IPS-20b (cell line): ENCODE measurements at regions not wholly inside any gene's neighbourhood (a gene's known extent, or its start where the extent isn't known, plus 50 kb on each side); places are given as distances from the start of the nearest gene placed in this dataset.

Experiments
- H3K27ac ChIP-seq: one replicate; pipeline ENCODE4 v1.5.1; 2013; ENCODE audit warnings: low read length
- H3K27me3 ChIP-seq: 2 replicates; pipeline ENCODE4 v1.6.1; 2013; ENCODE audit warnings: mild to moderate bottlenecking, low read length, inconsistent platforms; ENCODE audit not compliant: insufficient read depth
- H3K36me3 ChIP-seq: 2 replicates; pipeline ENCODE4 v1.6.1; 2013; ENCODE audit warnings: low read depth, mild to moderate bottlenecking, inconsistent platforms, low read length, moderate library complexity; ENCODE audit not compliant: insufficient read depth
- H3K4me1 ChIP-seq: 2 replicates; pipeline ENCODE4 v1.6.1; 2013; ENCODE audit warnings: mild to moderate bottlenecking, control low read depth, inconsistent platforms, low read length, moderate library complexity; ENCODE audit not compliant: insufficient read depth
- H3K4me3 ChIP-seq: 2 replicates; pipeline ENCODE4 v1.5.1; 2013; ENCODE audit warnings: mild to moderate bottlenecking, low read length, inconsistent platforms
- H3K9ac ChIP-seq: 2 replicates; pipeline ENCODE4 v1.6.1; 2013; ENCODE audit warnings: low read depth, mild to moderate bottlenecking, inconsistent platforms, low read length, moderate library complexity
- H3K9me3 ChIP-seq: 2 replicates; pipeline ENCODE4 v1.6.1; 2013; ENCODE audit warnings: mild to moderate bottlenecking, low read depth, low read length, inconsistent platforms; ENCODE audit not compliant: insufficient read depth

GRCh38 chr12:13794706-13795105 is 186.7 kb downstream of the GRIN2B start:
- H3K36me3 ChIP-seq = no peaks in the 10 kb centered on the region
- H3K27ac ChIP-seq = no peak overlapping the region
- no peaks in the 10 kb centered on the region for H3K9me3 ChIP-seq
- no peaks in the 10 kb centered on the region for H3K27me3 ChIP-seq
- H3K4me3 ChIP-seq = no peak overlapping the region
- H3K9ac ChIP-seq = no peak overlapping the region
- peaks cover 20% of the 10 kb centered on the region for H3K4me1 ChIP-seq

GRCh38 chr12:13790317-13790716 is 191.1 kb downstream of the GRIN2B start:
- Histone ChIP-seq H3K27me3 (no peaks in the 10 kb centered on the region), H3K36me3 (no peaks in the 10 kb centered on the region), H3K27ac (no peak overlapping the region), H3K9ac (no peak overlapping the region), H3K9me3 (no peaks in the 10 kb centered on the region), H3K4me1 (0 out of 2 replicates have a peak, but pooled peaks cover 5% of the 10 kb centered on the region), H3K4me3 (no peak overlapping the region)

- H3K9ac ChIP-seq = no peak overlapping the region
- no peak overlapping the region for H3K27ac ChIP-seq
- no peaks in the 10 kb centered on the region for H3K36me3 ChIP-seq
- H3K27me3 ChIP-seq = no peaks in the 10 kb centered on the region
- no peaks in the 10 kb centered on the region for H3K9me3 ChIP-seq
- H3K4me1 ChIP-seq = 0 out of 2 replicates have a peak, but pooled peaks cover 5% of the 10 kb centered on the region
- H3K4me3 ChIP-seq = no peak overlapping the region
Observed at GRCh38 chr12:13788626-13789025, 192.8 kb downstream of the GRIN2B start.

GRCh38 chr12:13786646-13787045 is 194.8 kb downstream of the GRIN2B start:
- Histone ChIP-seq H3K36me3 (no peaks in the 10 kb centered on the region), H3K27me3 (no peaks in the 10 kb centered on the region), H3K4me3 (peak overlapping the region; percentile 36; the same call in 1 of the 2 replicates), H3K4me1 (0 out of 2 replicates have a peak, but pooled peaks cover 5% of the 10 kb centered on the region), H3K27ac (no peak overlapping the region), H3K9me3 (no peaks in the 10 kb centered on the region), H3K9ac (peak overlapping the region; percentile 50; the same call in 1 of the 2 replicates)

GRCh38 chr12:13784504-13784903 is 196.9 kb downstream of the GRIN2B start:
- H3K4me1 ChIP-seq = 0 out of 2 replicates have a peak, but pooled peaks cover 5% of the 10 kb centered on the region
- no peak overlapping the region for H3K9ac ChIP-seq
- H3K27me3 ChIP-seq = no peaks in the 10 kb centered on the region

GRCh38 chr12:13780453-13780852 is 200.9 kb downstream of the GRIN2B start:
- Histone ChIP-seq H3K27me3 (peaks cover 8% of the 10 kb centered on the region; the same call in 1 of the 2 replicates), H3K9ac (no peak overlapping the region), H3K4me1 (no peaks in the 10 kb centered on the region), H3K27ac (no peak overlapping the region), H3K4me3 (no peak overlapping the region), H3K36me3 (no peaks in the 10 kb centered on the region), H3K9me3 (no peaks in the 10 kb centered on the region)

More at GRCh38 chr12:13784504-13784903, 196.9 kb downstream of the GRIN2B start:
- H3K36me3 ChIP-seq = no peaks in the 10 kb centered on the region
- H3K9me3 ChIP-seq = no peaks in the 10 kb centered on the region
- H3K27ac ChIP-seq = no peak overlapping the region
- no peak overlapping the region for H3K4me3 ChIP-seq

GRCh38 chr12:13777374-13777773 is 204.0 kb downstream of the GRIN2B start:
- no peak overlapping the region for H3K4me3 ChIP-seq
- no peaks in the 10 kb centered on the region for H3K36me3 ChIP-seq
- no peaks in the 10 kb centered on the region for H3K9me3 ChIP-seq
- no peak overlapping the region for H3K9ac ChIP-seq
- H3K27ac ChIP-seq = no peak overlapping the region
- H3K27me3 ChIP-seq = peaks cover 16% of the 10 kb centered on the region; the same call in 1 of the 2 replicates
- H3K4me1 ChIP-seq = no peaks in the 10 kb centered on the region

- no peaks in the 10 kb centered on the region for H3K36me3 ChIP-seq
- H3K27ac ChIP-seq = no peak overlapping the region
- H3K9me3 ChIP-seq = no peaks in the 10 kb centered on the region
- peaks cover 10% of the 10 kb centered on the region; the same call in 1 of the 2 replicates for H3K27me3 ChIP-seq
- no peak overlapping the region for H3K4me3 ChIP-seq
- no peaks in the 10 kb centered on the region for H3K4me1 ChIP-seq
- no peak overlapping the region for H3K9ac ChIP-seq
Observed at GRCh38 chr12:13772264-13772663, 209.1 kb downstream of the GRIN2B start.

- H3K27ac ChIP-seq = no peak overlapping the region
- no peaks in the 10 kb centered on the region for H3K36me3 ChIP-seq
- no peak overlapping the region for H3K4me3 ChIP-seq
- peaks cover 7% of the 10 kb centered on the region; the same call in 1 of the 2 replicates for H3K27me3 ChIP-seq
- H3K4me1 ChIP-seq = no peaks in the 10 kb centered on the region
- H3K9ac ChIP-seq = no peak overlapping the region
- H3K9me3 ChIP-seq = no peaks in the 10 kb centered on the region
Observed at GRCh38 chr12:13770576-13770975, 210.8 kb downstream of the GRIN2B start.

- Histone ChIP-seq H3K27me3 (peaks cover 3% of the 10 kb centered on the region; the same call in 1 of the 2 replicates), H3K9me3 (no peaks in the 10 kb centered on the region), H3K36me3 (no peaks in the 10 kb centered on the region), H3K27ac (no peak overlapping the region), H3K4me1 (no peaks in the 10 kb centered on the region), H3K9ac (no peak overlapping the region), H3K4me3 (no peak overlapping the region)
Observed at GRCh38 chr12:13769966-13770365, 211.4 kb downstream of the GRIN2B start.

- Histone ChIP-seq H3K36me3 (no peaks in the 10 kb centered on the region), H3K9me3 (no peaks in the 10 kb centered on the region), H3K4me3 (no peak overlapping the region), H3K27me3 (no peaks in the 10 kb centered on the region), H3K27ac (no peak overlapping the region), H3K4me1 (no peaks in the 10 kb centered on the region), H3K9ac (no peak overlapping the region)
Observed at GRCh38 chr12:13769273-13769672, 212.1 kb downstream of the GRIN2B start.

- Histone ChIP-seq H3K36me3 (no peaks in the 10 kb centered on the region), H3K27ac (no peak overlapping the region), H3K4me1 (no peaks in the 10 kb centered on the region), H3K4me3 (no peak overlapping the region), H3K9me3 (no peaks in the 10 kb centered on the region), H3K27me3 (no peaks in the 10 kb centered on the region), H3K9ac (no peak overlapping the region)
Observed at GRCh38 chr12:13764748-13765147, 216.7 kb downstream of the GRIN2B start.
